ENCODE measurements at regions not wholly inside any gene's neighbourhood (a gene's known extent, or its start where the extent isn't known, plus 50 kb on each side); places are given as distances from the start of the nearest gene placed in this dataset.

DNA sequence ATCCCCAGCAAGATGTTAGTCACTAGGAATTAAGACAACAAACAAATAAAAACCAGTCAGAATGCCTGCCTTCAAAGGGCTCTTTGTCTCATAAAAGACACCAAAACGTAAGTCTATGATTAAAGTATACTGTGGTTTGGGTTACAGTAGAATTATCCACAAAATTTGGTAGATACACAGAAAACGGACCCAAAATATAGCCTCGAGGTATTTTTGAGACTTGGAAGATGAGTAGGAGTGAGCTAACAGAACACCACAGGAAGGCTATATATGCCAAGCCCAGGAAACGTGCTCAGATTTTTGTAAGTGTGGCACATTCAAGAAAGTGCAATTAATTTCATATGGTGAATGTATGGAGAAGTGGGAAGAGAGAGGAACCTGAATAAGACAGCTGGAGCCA, 831.4 kb downstream of the CDH11 start:
- TF ChIP-seq, protein P1, sequence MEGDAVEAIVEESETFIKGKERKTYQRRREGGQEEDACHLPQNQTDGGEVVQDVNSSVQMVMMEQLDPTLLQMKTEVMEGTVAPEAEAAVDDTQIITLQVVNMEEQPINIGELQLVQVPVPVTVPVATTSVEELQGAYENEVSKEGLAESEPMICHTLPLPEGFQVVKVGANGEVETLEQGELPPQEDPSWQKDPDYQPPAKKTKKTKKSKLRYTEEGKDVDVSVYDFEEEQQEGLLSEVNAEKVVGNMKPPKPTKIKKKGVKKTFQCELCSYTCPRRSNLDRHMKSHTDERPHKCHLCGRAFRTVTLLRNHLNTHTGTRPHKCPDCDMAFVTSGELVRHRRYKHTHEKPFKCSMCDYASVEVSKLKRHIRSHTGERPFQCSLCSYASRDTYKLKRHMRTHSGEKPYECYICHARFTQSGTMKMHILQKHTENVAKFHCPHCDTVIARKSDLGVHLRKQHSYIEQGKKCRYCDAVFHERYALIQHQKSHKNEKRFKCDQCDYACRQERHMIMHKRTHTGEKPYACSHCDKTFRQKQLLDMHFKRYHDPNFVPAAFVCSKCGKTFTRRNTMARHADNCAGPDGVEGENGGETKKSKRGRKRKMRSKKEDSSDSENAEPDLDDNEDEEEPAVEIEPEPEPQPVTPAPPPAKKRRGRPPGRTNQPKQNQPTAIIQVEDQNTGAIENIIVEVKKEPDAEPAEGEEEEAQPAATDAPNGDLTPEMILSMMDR (conservative IDR thresholded peaks at IDR 0.05; ENCODE audit: control insufficient read depth, insufficient read depth, low read depth, low read length) = no peak
- no peak for DNase-seq (ENCODE audit: low read depth)
- H3K4me3 ChIP-seq (ENCODE audit: control insufficient read depth, low read depth, low read length) = no peak overlapping the region

DNA sequence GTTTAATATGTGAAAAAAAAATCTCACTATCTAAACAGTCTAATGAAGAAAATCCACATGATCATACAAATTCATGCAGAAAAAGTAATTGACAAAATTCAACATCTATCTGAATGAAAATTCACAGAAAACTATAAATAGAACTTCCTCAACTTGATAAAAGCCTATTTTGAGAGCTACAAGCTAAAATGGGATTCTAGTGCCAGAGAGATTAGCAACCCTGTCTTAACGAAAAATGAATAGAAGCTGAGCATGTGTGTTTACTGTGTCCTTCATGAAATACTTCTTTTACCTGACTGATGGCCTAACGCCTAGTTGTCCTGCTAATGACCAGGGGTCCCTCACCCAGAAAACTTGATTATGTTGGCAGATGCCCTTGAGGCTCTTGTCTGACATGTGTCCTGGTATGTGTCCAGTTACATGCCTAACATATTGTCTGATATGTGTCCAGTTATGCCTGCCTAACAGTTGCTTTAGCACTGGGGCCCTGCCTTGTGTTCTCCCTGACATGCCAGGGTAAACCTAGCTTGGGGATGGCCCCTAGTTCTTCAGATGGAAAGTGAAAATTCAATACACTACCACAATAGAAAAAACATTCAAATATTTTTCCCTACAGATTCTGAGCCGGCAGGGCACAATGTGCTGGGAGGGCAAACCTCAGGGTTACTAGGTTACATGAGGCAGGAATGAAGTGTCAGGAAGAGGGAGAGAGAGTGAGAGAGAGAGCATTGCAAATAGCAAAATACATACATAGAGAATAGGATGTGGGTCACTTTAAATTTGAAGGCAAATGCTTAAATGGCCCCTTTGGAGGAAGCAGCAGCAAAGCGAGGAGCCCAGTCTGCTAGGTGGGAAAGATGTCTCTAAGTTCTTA, 834.0 kb downstream of the CDH11 start:
- TF ChIP-seq, protein P1 (conservative IDR thresholded peaks at IDR 0.05; ENCODE audit: control insufficient read depth, insufficient read depth, low read depth, low read length) = no peak
- DNase-seq (ENCODE audit: low read depth) = no peak
- no peak overlapping the region for H3K4me3 ChIP-seq (ENCODE audit: control insufficient read depth, low read depth, low read length)

DNA sequence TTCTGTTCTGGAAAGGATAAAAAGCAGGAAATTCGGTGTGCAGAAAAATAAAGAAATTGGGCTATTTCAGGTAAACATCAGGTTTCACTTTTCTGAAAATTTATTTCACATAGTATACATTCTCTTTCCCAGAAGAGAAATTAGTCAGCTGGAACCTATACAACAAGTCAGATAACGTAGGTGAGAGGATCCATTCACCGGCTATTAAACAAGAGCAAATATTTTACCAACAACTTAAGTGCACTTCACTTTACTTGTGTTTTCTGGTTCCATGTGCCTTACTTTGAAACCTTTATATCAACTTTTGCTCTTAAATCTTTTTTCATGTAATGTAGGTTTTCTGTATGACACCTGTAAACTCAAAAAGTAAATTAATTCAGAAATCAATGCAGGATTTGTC, 839.7 kb downstream of the CDH11 start:
- H3K4me3 ChIP-seq (ENCODE audit: control insufficient read depth, low read depth, low read length) = no peak overlapping the region
- TF ChIP-seq, protein P1 (conservative IDR thresholded peaks at IDR 0.05; ENCODE audit: control insufficient read depth, insufficient read depth, low read depth, low read length) = no peak
- DNase-seq (ENCODE audit: low read depth) = no peak

DNA sequence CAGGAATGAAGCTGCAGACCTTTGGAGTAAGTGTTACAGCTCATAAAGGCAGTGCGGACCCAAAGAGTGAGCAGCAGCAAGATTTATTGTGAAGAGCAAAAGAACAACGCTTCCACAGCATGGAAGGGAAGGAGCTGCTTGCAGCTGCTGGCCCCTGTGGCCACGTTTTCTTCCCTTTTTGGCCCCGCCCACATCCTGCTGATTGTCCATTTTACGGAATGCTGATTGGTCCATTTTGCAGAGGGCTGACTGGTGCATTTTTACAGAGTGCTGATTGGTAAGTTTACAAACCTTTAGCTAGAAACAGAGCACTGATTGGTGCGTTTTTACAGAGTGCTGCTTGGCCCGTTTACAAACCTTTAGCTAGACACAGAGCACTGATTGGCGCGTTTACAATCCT, 841.5 kb downstream of the CDH11 start:
- TF ChIP-seq, protein P1 (conservative IDR thresholded peaks at IDR 0.05; ENCODE audit: control insufficient read depth, insufficient read depth, low read depth, low read length) = no peak
- no peak for DNase-seq (ENCODE audit: low read depth)
- no peak overlapping the region for H3K4me3 ChIP-seq (ENCODE audit: control insufficient read depth, low read depth, low read length)

DNA sequence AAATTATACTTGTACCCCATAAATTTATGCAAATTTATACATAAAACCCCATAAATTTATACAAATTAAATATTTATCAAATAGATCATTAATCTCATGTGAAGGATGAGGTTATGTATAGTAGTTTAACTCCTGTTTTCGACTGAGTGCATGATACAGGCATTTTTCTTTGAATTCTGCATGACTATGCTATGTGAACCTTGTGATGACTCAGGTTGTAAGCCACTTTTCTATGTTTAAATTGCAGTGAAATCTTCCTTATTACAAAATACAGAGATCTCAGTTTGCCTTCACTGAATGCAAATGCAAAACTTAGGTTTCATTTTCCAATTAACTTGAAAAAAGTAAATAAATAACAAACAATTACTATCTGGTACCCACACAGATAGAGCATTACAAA, 843.7 kb downstream of the CDH11 start:
- TF ChIP-seq, protein P1 (conservative IDR thresholded peaks at IDR 0.05; ENCODE audit: control insufficient read depth, insufficient read depth, low read depth, low read length) = no peak
- H3K4me3 ChIP-seq (ENCODE audit: control insufficient read depth, low read depth, low read length) = no peak overlapping the region
- DNase-seq (ENCODE audit: low read depth) = peak; percentile 33

DNA sequence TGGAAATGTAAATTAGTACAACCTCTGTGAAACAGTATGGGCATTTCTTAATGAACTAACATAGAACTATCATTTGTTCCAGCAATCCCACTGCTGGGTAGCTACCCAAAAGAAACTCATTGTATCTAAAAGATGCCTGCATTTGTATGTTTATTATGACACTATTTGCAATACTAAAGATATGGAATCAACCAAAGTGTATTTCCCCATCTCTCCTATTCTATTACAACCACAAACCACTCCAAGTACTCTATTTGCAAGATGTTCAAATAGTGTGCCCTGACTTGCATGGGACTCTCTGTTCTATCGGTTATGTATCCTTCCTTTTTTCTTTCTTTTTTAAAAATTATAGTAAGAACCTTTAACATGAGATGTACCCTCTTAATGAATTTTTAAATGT, 845.2 kb downstream of the CDH11 start:
- TF ChIP-seq, protein P1 (conservative IDR thresholded peaks at IDR 0.05; ENCODE audit: control insufficient read depth, insufficient read depth, low read depth, low read length) = no peak
- H3K4me3 ChIP-seq (ENCODE audit: control insufficient read depth, low read depth, low read length) = no peak overlapping the region
- no peak for DNase-seq (ENCODE audit: low read depth)
